ENCODE measurements at regions not wholly inside any gene's neighbourhood (a gene's known extent, or its start where the extent isn't known, plus 50 kb on each side); places are given as distances from the start of the nearest gene placed in this dataset.

- TF ChIP-seq, protein P1, sequence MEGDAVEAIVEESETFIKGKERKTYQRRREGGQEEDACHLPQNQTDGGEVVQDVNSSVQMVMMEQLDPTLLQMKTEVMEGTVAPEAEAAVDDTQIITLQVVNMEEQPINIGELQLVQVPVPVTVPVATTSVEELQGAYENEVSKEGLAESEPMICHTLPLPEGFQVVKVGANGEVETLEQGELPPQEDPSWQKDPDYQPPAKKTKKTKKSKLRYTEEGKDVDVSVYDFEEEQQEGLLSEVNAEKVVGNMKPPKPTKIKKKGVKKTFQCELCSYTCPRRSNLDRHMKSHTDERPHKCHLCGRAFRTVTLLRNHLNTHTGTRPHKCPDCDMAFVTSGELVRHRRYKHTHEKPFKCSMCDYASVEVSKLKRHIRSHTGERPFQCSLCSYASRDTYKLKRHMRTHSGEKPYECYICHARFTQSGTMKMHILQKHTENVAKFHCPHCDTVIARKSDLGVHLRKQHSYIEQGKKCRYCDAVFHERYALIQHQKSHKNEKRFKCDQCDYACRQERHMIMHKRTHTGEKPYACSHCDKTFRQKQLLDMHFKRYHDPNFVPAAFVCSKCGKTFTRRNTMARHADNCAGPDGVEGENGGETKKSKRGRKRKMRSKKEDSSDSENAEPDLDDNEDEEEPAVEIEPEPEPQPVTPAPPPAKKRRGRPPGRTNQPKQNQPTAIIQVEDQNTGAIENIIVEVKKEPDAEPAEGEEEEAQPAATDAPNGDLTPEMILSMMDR (IDR thresholded peaks at IDR 0.05; ENCODE audit: low read depth, low read length, poor library complexity, severe bottlenecking), result no peak
- no peak for TF ChIP-seq EZH2phosphoT487 (IDR thresholded peaks at IDR 0.05; ENCODE audit: borderline replicate concordance, low read length)
Measured at GRCh38 chr3:84547207-84547606, 411.6 kb upstream of the CADM2 start.

All from DOHH2 (cell line).